Endothelial cell of umbilical vein (primary cell): ENCODE measurements at regions not wholly inside any gene's neighbourhood (a gene's known extent, or its start where the extent isn't known, plus 50 kb on each side); places are given as distances from the start of the nearest gene placed in this dataset.

Experiments used
- BruUV-seq: library from RNA; stranded (reverse); fragments of 400-500 nt; replicated peaks from 2 replicates; lab custom pipeline; 2021; lab: Mats Ljungman, UMichigan
- CTCF ChIA-PET: fragments of 300-600, 350-600 bp; sonication (Branson Sonifier 250); formaldehyde crosslinking; loops from one replicate; lab custom pipeline; 2021; ENCODE audit warnings: antibody characterized with exemption, inconsistent platforms; lab: Charles Lee
- POLR2A ChIA-PET: fragments of 300-600, 350-600 bp; sonication (Branson Sonifier 250); formaldehyde crosslinking; loops from one replicate; lab custom pipeline; 2021; ENCODE audit warnings: antibody characterized with exemption, inconsistent platforms; lab: Charles Lee
- DNase-seq: peaks from one replicate; pipeline ENCODE4 v3.0.0-alpha.2; 2011; ENCODE audit warnings: low read depth, low spot score
- FAIRE-seq: peaks from 2 replicates; lab custom pipeline; 2011; peaks lifted over from hg19 to GRCh38; lab: Jason Lieb, UNC
- H2AFZ ChIP-seq: 2 replicates; pipeline ENCODE4 v1.6.0; 2012; ENCODE audit warnings: low read depth, low read length, control low read depth, inconsistent platforms
- H3K27ac ChIP-seq: 2 replicates; pipeline ENCODE4 v1.5.1; 2011; ENCODE audit warnings: low read depth, mild to moderate bottlenecking, control low read depth, low read length, moderate library complexity; ENCODE audit not compliant: insufficient read depth
- H3K27me3 ChIP-seq, 2 experiments: 2 replicates each; pipeline versions ENCODE4 v1.6.0 to v1.6.1; 2011; ENCODE audit warnings: low read length in 2 of 2, mixed read lengths in 1 of 2; ENCODE audit not compliant: control insufficient read depth in 2 of 2, insufficient read depth in 2 of 2
- H3K36me3 ChIP-seq, 2 experiments: 2 replicates in 1 of 2; 3 replicates in 1 of 2; pipeline ENCODE4 v1.5.1; 2011; ENCODE audit warnings: low read length in 2 of 2, mild to moderate bottlenecking in 1 of 2, moderate library complexity in 1 of 2; ENCODE audit not compliant: control insufficient read depth in 2 of 2, insufficient read depth in 2 of 2; ENCODE audit errors: extremely low read depth in 1 of 2
- H3K4me1 ChIP-seq: 3 replicates; pipeline ENCODE4 v1.5.1; 2011; ENCODE audit warnings: mild to moderate bottlenecking, low read length; ENCODE audit not compliant: control insufficient read depth, insufficient read depth; ENCODE audit errors: extremely low read depth
- H3K4me2 ChIP-seq: 2 replicates; pipeline ENCODE4 v1.6.1; 2011; ENCODE audit warnings: low read length, control low read depth, mixed read lengths; ENCODE audit not compliant: insufficient read depth
- H3K4me3 ChIP-seq, 3 experiments: fragments of 200-600 bp in 1 of 3; sonication (generic), shearing (Covaris generic) in 1 of 3; replicated peaks in 1 of 3; 2 replicates each; pipeline ENCODE4 v1.5.1; 2011 to 2016; ENCODE audit warnings: control low read depth in 3 of 3, low read length in 3 of 3, mild to moderate bottlenecking in 2 of 3, inconsistent platforms in 1 of 3, low read depth in 1 of 3, moderate library complexity in 1 of 3; ENCODE audit not compliant: insufficient read depth in 1 of 3
- H3K79me2 ChIP-seq: 2 replicates; pipeline ENCODE4 v1.6.0; 2012; ENCODE audit warnings: low read length, inconsistent platforms; ENCODE audit not compliant: control insufficient read depth, insufficient read depth
- H3K9ac ChIP-seq: replicated peaks from 2 replicates; pipeline ENCODE3; 2011; ENCODE audit warnings: low read length, control low read depth; ENCODE audit not compliant: insufficient read depth; ENCODE audit errors: extremely low read depth
- H3K9me1 ChIP-seq: replicated peaks from 3 replicates; pipeline ENCODE4 v1.6.0; 2011; ENCODE audit warnings: mild to moderate bottlenecking, low read length; ENCODE audit not compliant: control insufficient read depth, insufficient read depth; ENCODE audit errors: extremely low read depth
- H3K9me3 ChIP-seq: replicated peaks from 2 replicates; pipeline ENCODE4 v1.5.1; 2012; ENCODE audit warnings: low read length, inconsistent platforms; ENCODE audit not compliant: control insufficient read depth, insufficient read depth
- H4K20me1 ChIP-seq: replicated peaks from 2 replicates; pipeline ENCODE3; 2011; ENCODE audit warnings: mild to moderate bottlenecking, low read length; ENCODE audit not compliant: control insufficient read depth, insufficient read depth; ENCODE audit errors: extremely low read depth
- EZH2 ChIP-seq: IDR thresholded peaks from 2 replicates; pipeline ENCODE4 v1.6.1; 2012; ENCODE audit warnings: borderline replicate concordance, low read depth, mild to moderate bottlenecking, moderate library complexity, low read length, inconsistent platforms; ENCODE audit not compliant: severe bottlenecking
- FOS ChIP-seq: IDR thresholded peaks from 2 replicates; pipeline ENCODE4 v1.6.1; 2011; ENCODE audit warnings: mild to moderate bottlenecking, low read length, moderate library complexity, borderline replicate concordance; ENCODE audit not compliant: insufficient read depth
- GATA2 ChIP-seq: IDR thresholded peaks from 2 replicates; pipeline ENCODE4 v1.7.0; 2011; ENCODE audit warnings: low read depth, mild to moderate bottlenecking, moderate library complexity, mixed read lengths, low read length; ENCODE audit not compliant: insufficient read length, insufficient read depth
- JUN ChIP-seq: IDR thresholded peaks from 2 replicates; pipeline ENCODE4 v1.6.1; 2011; ENCODE audit warnings: borderline replicate concordance, low read depth; ENCODE audit not compliant: insufficient read length, insufficient read depth
- MYC ChIP-seq: IDR thresholded peaks from one replicate; pipeline ENCODE4 v1.6.1; 2011; ENCODE audit warnings: mild to moderate bottlenecking, low read depth, low read length
- POLR2A ChIP-seq: IDR thresholded peaks from 2 replicates; pipeline ENCODE4 v1.6.1; 2012; ENCODE audit warnings: low read depth, mild to moderate bottlenecking, control low read depth, low read length
- POLR2AphosphoS5 ChIP-seq: IDR thresholded peaks from 2 replicates; pipeline ENCODE4 v1.6.1; 2012; ENCODE audit warnings: low read depth, mild to moderate bottlenecking, control low read depth, low read length, moderate library complexity; ENCODE audit not compliant: insufficient read depth
- dilution Hi-C: fragments of 300-500 bp; cut with MboI; formaldehyde crosslinking; loops from one replicate; pipeline ENCODE4 v1.15.0; 2019; ENCODE audit warnings: low sequenced_read_pairs; ENCODE audit not compliant: extremely low pct_ligation_motif_present
- intact Hi-C: fragments of 100-400 bp; cut with micrococcal nuclease; formaldehyde crosslinking; loops from one replicate; pipeline ENCODE4 v1.10.0; 2022
- TF ChIP-seq, protein P1 (sequence below), 2 donors: IDR thresholded peaks; 1 replicate in 1 of 2; 2 replicates in 1 of 2; pipeline ENCODE4 v1.5.1; 2011; ENCODE audit warnings: low read length in 2 of 2, mild to moderate bottlenecking in 2 of 2, moderate library complexity in 2 of 2, control low read depth in 1 of 2, inconsistent platforms in 1 of 2, low read depth in 1 of 2; ENCODE audit not compliant: insufficient read depth in 1 of 2; ENCODE audit errors: extremely low read depth in 1 of 2
- TF ChIP-seq, protein P2 (sequence below): IDR thresholded peaks from 2 replicates; pipeline ENCODE4 v1.6.1; 2011; ENCODE audit not compliant: insufficient read depth, insufficient read length

DNA sequence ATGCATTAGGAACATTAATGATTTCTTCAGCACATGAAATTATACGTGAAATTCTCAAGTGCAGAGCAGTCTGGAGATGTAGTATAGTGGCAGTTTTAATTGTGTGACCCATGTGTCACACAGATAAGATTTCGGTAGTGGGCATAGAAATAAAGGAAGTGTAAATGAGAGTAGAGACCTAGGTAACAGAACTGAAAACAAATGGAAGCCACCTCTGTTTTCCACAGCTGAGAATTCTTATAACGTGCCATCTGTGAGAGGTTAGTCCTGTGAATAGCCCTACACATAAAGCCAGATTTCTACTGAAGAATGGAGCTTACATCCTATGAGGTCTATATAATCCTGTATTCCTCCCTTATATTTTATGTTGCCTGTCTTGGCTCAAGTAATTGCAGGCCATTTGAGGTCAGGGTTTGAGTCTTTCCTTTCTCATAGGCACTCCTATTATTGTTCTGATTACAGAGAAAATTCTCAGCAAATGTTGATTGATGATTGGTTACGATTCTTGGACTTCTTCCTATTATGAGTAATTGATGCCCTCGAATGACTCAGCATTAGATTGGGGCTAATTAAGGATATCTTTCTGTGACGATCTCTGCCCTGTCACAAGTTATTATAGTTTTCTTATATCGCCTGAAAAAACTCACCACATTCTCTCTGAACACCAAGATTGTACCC lies 258.2 kb downstream of the KIF20B start:
- intact Hi-C loops (loop anchor here (10.0 kb wide), 2 partner anchors 165 to 905 kb away; no protein-coding TSS in a partner anchor), dilution Hi-C loops (no loop called here)

More for the DNA sequence above, 258.2 kb downstream of the KIF20B start:
- H3K79me2 ChIP-seq: no peaks in the 10 kb centered on the region
- no peaks in the 10 kb centered on the region for H3K9me3 ChIP-seq
- no peaks in the 10 kb centered on the region for H3K36me3 ChIP-seq
- no peak overlapping the region for H2AFZ ChIP-seq
- H3K4me1 ChIP-seq: no peaks in the 10 kb centered on the region
- H3K4me3 ChIP-seq: no peak overlapping the region
- H3K9me1 ChIP-seq: no peaks in the 10 kb centered on the region
- no peak overlapping the region for H3K4me2 ChIP-seq
- FAIRE-seq: no peak
- CTCF ChIA-PET: interaction anchor here (1.3 to 1.4 kb wide), 2 partner anchors 9 to 11 kb away, joined by 4 read pairs; no protein-coding TSS in a partner anchor
- BruUV-seq: no TSS peak
- H3K9ac ChIP-seq: no peak overlapping the region
- POLR2A ChIA-PET: no interaction called here
- DNase-seq: no peak
- peaks cover 0 to 7% of the 10 kb centered on the region in 2 experiments for H3K27me3 ChIP-seq
- TF ChIP-seq POLR2AphosphoS5: no peak
- TF ChIP-seq, protein P1, sequence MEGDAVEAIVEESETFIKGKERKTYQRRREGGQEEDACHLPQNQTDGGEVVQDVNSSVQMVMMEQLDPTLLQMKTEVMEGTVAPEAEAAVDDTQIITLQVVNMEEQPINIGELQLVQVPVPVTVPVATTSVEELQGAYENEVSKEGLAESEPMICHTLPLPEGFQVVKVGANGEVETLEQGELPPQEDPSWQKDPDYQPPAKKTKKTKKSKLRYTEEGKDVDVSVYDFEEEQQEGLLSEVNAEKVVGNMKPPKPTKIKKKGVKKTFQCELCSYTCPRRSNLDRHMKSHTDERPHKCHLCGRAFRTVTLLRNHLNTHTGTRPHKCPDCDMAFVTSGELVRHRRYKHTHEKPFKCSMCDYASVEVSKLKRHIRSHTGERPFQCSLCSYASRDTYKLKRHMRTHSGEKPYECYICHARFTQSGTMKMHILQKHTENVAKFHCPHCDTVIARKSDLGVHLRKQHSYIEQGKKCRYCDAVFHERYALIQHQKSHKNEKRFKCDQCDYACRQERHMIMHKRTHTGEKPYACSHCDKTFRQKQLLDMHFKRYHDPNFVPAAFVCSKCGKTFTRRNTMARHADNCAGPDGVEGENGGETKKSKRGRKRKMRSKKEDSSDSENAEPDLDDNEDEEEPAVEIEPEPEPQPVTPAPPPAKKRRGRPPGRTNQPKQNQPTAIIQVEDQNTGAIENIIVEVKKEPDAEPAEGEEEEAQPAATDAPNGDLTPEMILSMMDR (IDR thresholded peaks at IDR 0.05; ENCODE audit: extremely low read depth in 1 of 2, insufficient read depth in 1 of 2, low read depth in 1 of 2, low read length in 2 of 2): no peak
- TF ChIP-seq, protein P2, sequence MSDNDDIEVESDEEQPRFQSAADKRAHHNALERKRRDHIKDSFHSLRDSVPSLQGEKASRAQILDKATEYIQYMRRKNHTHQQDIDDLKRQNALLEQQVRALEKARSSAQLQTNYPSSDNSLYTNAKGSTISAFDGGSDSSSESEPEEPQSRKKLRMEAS: no peak
- TF ChIP-seq EZH2: no peak
- TF ChIP-seq FOS: no peak
- TF ChIP-seq POLR2A: no peak
- TF ChIP-seq JUN: no peak
- TF ChIP-seq GATA2: no peak
- no peak for TF ChIP-seq MYC
- no peaks in the 10 kb centered on the region for H4K20me1 ChIP-seq
- no peak overlapping the region for H3K27ac ChIP-seq
